CD4-positive, CD25-positive, alpha-beta regulatory T cell (primary cell): ENCODE measurements at regions not wholly inside any gene's neighbourhood (a gene's known extent, or its start where the extent isn't known, plus 50 kb on each side); places are given as distances from the start of the nearest gene placed in this dataset.

Source experiments
- ATAC-seq, 2 donors: fragments of 150-1000 bp; cut with Tn5 transposase; one replicate each; pipeline ENCODE4 v1.10.0; 2021; ENCODE audit warnings: low read depth in 2 of 2, moderate number of reproducible peaks in 2 of 2, moderate library complexity in 1 of 2
- DNase-seq, 3 donors: peaks; one replicate each; pipeline versions ENCODE4 v3.0.0 to v3.0.0-alpha.2; 2012 to 2022; ENCODE audit warnings: mixed read lengths in 1 of 3
- H3K27ac ChIP-seq: one replicate; pipeline ENCODE4 v1.7.0; 2013; ENCODE audit warnings: mild to moderate bottlenecking, low read length; ENCODE audit not compliant: insufficient read depth, poor library complexity, severe bottlenecking
- H3K27me3 ChIP-seq: one replicate; pipeline ENCODE4 v1.7.0; 2013; ENCODE audit warnings: low read length; ENCODE audit not compliant: control insufficient read depth, insufficient read depth
- H3K36me3 ChIP-seq: one replicate; pipeline ENCODE4 v1.7.0; 2013; ENCODE audit warnings: mild to moderate bottlenecking, low read length, moderate library complexity; ENCODE audit not compliant: control insufficient read depth, insufficient read depth
- H3K4me1 ChIP-seq: 2 replicates; pipeline ENCODE4 v1.7.0; 2013; ENCODE audit warnings: mild to moderate bottlenecking, low read length; ENCODE audit not compliant: insufficient read depth, control insufficient read depth, poor library complexity, severe bottlenecking
- H3K4me3 ChIP-seq: one replicate; pipeline ENCODE4 v1.7.0; 2013; ENCODE audit warnings: low read depth, mild to moderate bottlenecking, low read length, moderate library complexity
- H3K9me3 ChIP-seq, 2 experiments: 1 replicate in 1 of 2; 2 replicates in 1 of 2; pipeline ENCODE4 v1.7.0; 2013; ENCODE audit warnings: low read length in 2 of 2, mild to moderate bottlenecking in 1 of 2, moderate library complexity in 1 of 2; ENCODE audit not compliant: control insufficient read depth in 2 of 2
- H3K27ac Mint-ChIP-seq, 3 donors: one replicate each; pipeline ENCODE4 v1.8.0; 2020 to 2022; ENCODE audit warnings: mild to moderate bottlenecking in 3 of 3, mixed read lengths in 3 of 3, moderate library complexity in 2 of 3
- H3K27me3 Mint-ChIP-seq: one replicate; pipeline ENCODE4 v1.8.0; 2022; ENCODE audit warnings: mild to moderate bottlenecking, mixed read lengths
- H3K36me3 Mint-ChIP-seq: one replicate; pipeline ENCODE4 v1.8.0; 2020; ENCODE audit warnings: mixed read lengths
- H3K4me1 Mint-ChIP-seq, 4 donors: one replicate each; pipeline ENCODE4 v1.8.0; 2020 to 2022; ENCODE audit warnings: mixed read lengths in 4 of 4, mild to moderate bottlenecking in 1 of 4
- H3K4me3 Mint-ChIP-seq, 4 donors: one replicate each; pipeline ENCODE4 v1.8.0; 2020 to 2022; ENCODE audit warnings: mild to moderate bottlenecking in 4 of 4, mixed read lengths in 4 of 4, moderate library complexity in 3 of 4
- H3K9me3 Mint-ChIP-seq, 7 donors: one replicate each; pipeline ENCODE4 v1.8.0; 2020 to 2022; ENCODE audit warnings: mixed read lengths in 7 of 7, mild to moderate bottlenecking in 3 of 7, moderate library complexity in 2 of 7

DNA sequence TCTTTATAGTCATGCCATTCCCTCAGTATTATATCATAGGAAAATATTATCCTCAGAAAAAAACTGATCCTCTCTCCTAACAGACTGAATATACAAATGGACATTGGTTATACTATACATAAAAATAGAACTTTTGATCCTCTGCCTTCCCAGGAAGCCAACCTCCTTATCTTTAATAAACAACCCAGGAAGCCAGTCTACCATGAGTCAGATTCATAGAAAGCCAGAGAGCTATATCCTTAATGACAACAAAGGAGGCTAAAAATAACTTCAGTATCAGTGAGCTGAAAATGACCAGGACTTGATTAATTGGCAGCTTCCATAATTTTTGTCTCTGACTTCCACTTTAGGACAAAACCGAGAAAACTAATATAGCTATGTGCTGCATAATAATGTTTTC is 58.0 kb upstream of the USP9Y start:
- no peak overlapping the region for H3K27ac Mint-ChIP-seq
- H3K4me1 Mint-ChIP-seq = no peaks in the 10 kb centered on the region
- H3K9me3 Mint-ChIP-seq = no peaks in the 10 kb centered on the region
- no peaks in the 10 kb centered on the region for H3K36me3 ChIP-seq
- no peak overlapping the region for H3K4me3 ChIP-seq
- no peaks in the 10 kb centered on the region for H3K27me3 ChIP-seq
- no peak overlapping the region for H3K27ac ChIP-seq
- H3K27me3 Mint-ChIP-seq = peaks cover 1% of the 10 kb centered on the region
- H3K9me3 ChIP-seq = no peaks in the 10 kb centered on the region
- DNase-seq (no peak), ATAC-seq (no peak)
- H3K4me3 Mint-ChIP-seq = no peak overlapping the region
- H3K4me1 ChIP-seq = no peaks in the 10 kb centered on the region
- no peaks in the 10 kb centered on the region for H3K36me3 Mint-ChIP-seq

GRCh38 chrY:12643693-12644348 is 57.2 kb upstream of the USP9Y start:
- no peaks in the 10 kb centered on the region for H3K27me3 ChIP-seq
- no peaks in the 10 kb centered on the region for H3K36me3 ChIP-seq
- Mint-ChIP-seq H3K9me3 (no peaks in the 10 kb centered on the region), H3K4me3 (no peak overlapping the region), H3K27ac (no peak overlapping the region), H3K4me1 (no peaks in the 10 kb centered on the region), H3K36me3 (no peaks in the 10 kb centered on the region), H3K27me3 (peaks cover 6% of the 10 kb centered on the region)
- H3K9me3 ChIP-seq = no peaks in the 10 kb centered on the region
- no peaks in the 10 kb centered on the region for H3K4me1 ChIP-seq
- ATAC-seq = no peak
- no peak overlapping the region for H3K27ac ChIP-seq
- no peak overlapping the region for H3K4me3 ChIP-seq
- no peak for DNase-seq

GRCh38 chrY:12651095-12651494 is 49.9 kb upstream of the USP9Y start:
- no peaks in the 10 kb centered on the region for H3K27me3 ChIP-seq
- Mint-ChIP-seq H3K4me1 (no peaks in the 10 kb centered on the region), H3K9me3 (peaks cover 0 to 1% (median 0%) of the 10 kb centered on the region in 7 donors), H3K27ac (no peak overlapping the region), H3K4me3 (no peak overlapping the region), H3K27me3 (peaks cover 6% of the 10 kb centered on the region), H3K36me3 (no peaks in the 10 kb centered on the region)
- no peak overlapping the region for H3K4me3 ChIP-seq
- no peaks in the 10 kb centered on the region for H3K4me1 ChIP-seq
- H3K36me3 ChIP-seq = no peaks in the 10 kb centered on the region
- H3K9me3 ChIP-seq = no peaks in the 10 kb centered on the region
- DNase-seq (no peak), ATAC-seq (no peak)
- no peak overlapping the region for H3K27ac ChIP-seq
